Adrenal gland (tissue), 5 donors: ENCODE measurements at regions not wholly inside any gene's neighbourhood (a gene's known extent, or its start where the extent isn't known, plus 50 kb on each side); places are given as distances from the start of the nearest gene placed in this dataset.

Experiments
- POLR2A ChIP-seq, 2 donors: fragments of 450-650 bp; IDR thresholded peaks; one replicate each; pipeline ENCODE4 v1.6.1; 2017; ENCODE audit warnings: antibody characterized with exemption in 2 of 2, mild to moderate bottlenecking in 2 of 2, moderate library complexity in 1 of 2
- TF ChIP-seq, protein P1 (sequence below), 6 experiments: fragments of 450-650 bp in 4 of 6; fragments of 200-600 bp in 2 of 6; sonication (generic) in 1 of 6; IDR thresholded peaks; 1 replicate in 5 of 6; 2 replicates in 1 of 6; pipeline versions ENCODE4 v1.5.1 to v1.8.0; 2016 to 2021; ENCODE audit warnings: antibody characterized with exemption in 6 of 6, mild to moderate bottlenecking in 2 of 6, moderate library complexity in 1 of 6
- donor health status: DM: no; HTN: no; CAD: no.

DNA sequence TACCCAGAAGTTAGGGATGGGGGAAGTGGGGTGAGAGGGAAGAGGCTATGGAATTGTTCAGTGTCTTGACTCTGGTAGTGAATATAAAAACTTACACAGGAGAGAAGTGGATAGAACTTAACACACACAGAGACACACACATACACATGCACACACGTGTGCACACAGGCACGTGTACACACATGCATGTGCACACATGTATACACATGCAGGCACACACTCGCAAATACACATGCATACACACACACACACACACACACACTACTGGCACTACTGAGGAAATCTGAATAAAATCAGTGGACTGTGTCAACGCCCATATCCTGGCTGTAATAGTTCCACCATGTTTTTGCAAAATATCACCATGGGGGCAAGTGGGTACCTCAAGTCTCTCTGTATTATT, 107.9 kb downstream of the IRS2 start:
- TF ChIP-seq, protein P1, sequence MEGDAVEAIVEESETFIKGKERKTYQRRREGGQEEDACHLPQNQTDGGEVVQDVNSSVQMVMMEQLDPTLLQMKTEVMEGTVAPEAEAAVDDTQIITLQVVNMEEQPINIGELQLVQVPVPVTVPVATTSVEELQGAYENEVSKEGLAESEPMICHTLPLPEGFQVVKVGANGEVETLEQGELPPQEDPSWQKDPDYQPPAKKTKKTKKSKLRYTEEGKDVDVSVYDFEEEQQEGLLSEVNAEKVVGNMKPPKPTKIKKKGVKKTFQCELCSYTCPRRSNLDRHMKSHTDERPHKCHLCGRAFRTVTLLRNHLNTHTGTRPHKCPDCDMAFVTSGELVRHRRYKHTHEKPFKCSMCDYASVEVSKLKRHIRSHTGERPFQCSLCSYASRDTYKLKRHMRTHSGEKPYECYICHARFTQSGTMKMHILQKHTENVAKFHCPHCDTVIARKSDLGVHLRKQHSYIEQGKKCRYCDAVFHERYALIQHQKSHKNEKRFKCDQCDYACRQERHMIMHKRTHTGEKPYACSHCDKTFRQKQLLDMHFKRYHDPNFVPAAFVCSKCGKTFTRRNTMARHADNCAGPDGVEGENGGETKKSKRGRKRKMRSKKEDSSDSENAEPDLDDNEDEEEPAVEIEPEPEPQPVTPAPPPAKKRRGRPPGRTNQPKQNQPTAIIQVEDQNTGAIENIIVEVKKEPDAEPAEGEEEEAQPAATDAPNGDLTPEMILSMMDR (IDR thresholded peaks at IDR 0.05): no peak
- TF ChIP-seq POLR2A (IDR thresholded peaks at IDR 0.05): no peak
